K562 (cell line): ENCODE measurements at regions not wholly inside any gene's neighbourhood (a gene's known extent, or its start where the extent isn't known, plus 50 kb on each side); places are given as distances from the start of the nearest gene placed in this dataset.

Source experiments
- CAMTA2 ChIP-seq: fragments of 250-450 bp; sonication (Bioruptor Pico); conservative IDR thresholded peaks from 2 replicates; pipeline ENCODE4 v1.5.1; 2022
- CREB1 ChIP-seq, 2 experiments: sonication (generic) in 1 of 2; formaldehyde crosslinking in 1 of 2; IDR thresholded peaks; 2 replicates each; pipeline versions ENCODE4 v1.6.1 to v1.8.0; 2012 to 2022; ENCODE audit warnings: inconsistent platforms in 1 of 2, mild to moderate bottlenecking in 1 of 2, missing genetic modification reagents in 1 of 2, moderate library complexity in 1 of 2
- FOXK2 ChIP-seq, 2 experiments: fragments of 450-650 bp; IDR thresholded peaks in 1 of 2; conservative IDR thresholded peaks in 1 of 2; 2 replicates each; pipeline ENCODE4 v1.6.1; 2016; ENCODE audit warnings: low read depth in 2 of 2, mild to moderate bottlenecking in 1 of 2
- MXI1 ChIP-seq: IDR thresholded peaks from 2 replicates; pipeline ENCODE4 v1.6.1; 2011; ENCODE audit warnings: low read depth, mild to moderate bottlenecking, improper control_type of control experiment, low read length
- SIN3A ChIP-seq, 2 experiments: fragments of 150-350 bp in 1 of 2; IDR thresholded peaks; 2 replicates each; pipeline ENCODE4 v1.6.1; 2011 to 2016; ENCODE audit warnings: borderline replicate concordance in 2 of 2, low read depth in 2 of 2, low read length in 2 of 2, mild to moderate bottlenecking in 2 of 2, moderate library complexity in 2 of 2; ENCODE audit not compliant: control insufficient read depth in 1 of 2
- SMAD1 ChIP-seq: fragments of 150-350 bp; IDR thresholded peaks from 2 replicates; pipeline ENCODE4 v1.6.1; 2014; ENCODE audit warnings: low read length, low read depth; ENCODE audit not compliant: partially characterized antibody
- ZFP36 ChIP-seq: fragments of 150-350 bp; IDR thresholded peaks from 2 replicates; pipeline ENCODE4 v1.6.1; 2018; ENCODE audit warnings: low read length, low read depth; ENCODE audit not compliant: partially characterized antibody
- ZNF766 ChIP-seq: fragments of 200-800 bp; sonication (Bioruptor generic); conservative IDR thresholded peaks from 2 replicates; pipeline ENCODE4 v1.6.1; 2016; ENCODE audit warnings: missing genetic modification characterization, missing compliant biosample characterization
- TF ChIP-seq, protein P1 (sequence below), 2 experiments: fragments of 450-650 bp; formaldehyde crosslinking in 1 of 2; IDR thresholded peaks; 2 replicates each; pipeline versions ENCODE4 v1.4.0 to v1.6.1; 2014 to 2020; ENCODE audit warnings: mild to moderate bottlenecking in 2 of 2, borderline replicate concordance in 1 of 2, low read depth in 1 of 2

DNA sequence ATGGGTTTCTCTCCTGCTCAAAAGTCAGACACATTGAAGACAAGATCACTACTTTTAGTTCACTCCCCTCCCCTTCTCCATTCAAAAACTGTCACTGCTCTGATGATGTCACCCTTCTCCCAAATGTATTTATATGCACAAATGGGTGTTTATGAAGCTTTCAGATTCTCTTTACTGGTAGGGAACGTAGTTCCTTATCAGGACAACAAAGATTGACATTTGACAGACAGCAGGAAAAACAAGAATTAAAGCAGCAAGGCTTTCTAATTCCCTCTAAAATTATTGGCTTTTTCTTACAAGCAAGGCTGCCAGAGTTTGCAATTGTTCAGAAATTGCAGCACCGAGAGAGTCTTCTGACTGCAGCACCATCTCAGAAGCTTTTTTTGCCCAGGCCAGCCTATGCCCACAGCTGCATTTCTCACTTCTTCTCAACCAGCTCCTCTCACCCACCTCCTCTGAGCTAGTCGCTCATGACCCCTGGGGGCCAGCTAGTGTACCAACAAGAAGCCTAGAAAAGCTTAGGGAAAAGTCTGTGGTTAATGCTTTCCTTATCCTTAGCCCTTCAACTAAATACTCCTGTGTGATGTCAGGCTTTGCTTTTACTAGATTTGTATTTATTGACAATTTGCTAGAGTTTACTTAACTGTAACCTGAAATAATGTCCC is 265.1 kb downstream of the HTR7 start:
- TF ChIP-seq ZNF766 (CRISPR knock-in tag) (no peak), CAMTA2 (CRISPR knock-in tag) (no peak), MXI1 (no peak), FOXK2 (conservative IDR thresholded peaks at IDR 0.05 in 1 of 2, IDR thresholded peaks at IDR 0.05 in 1 of 2; ENCODE audit: low read depth in 2 of 2) (no peak), CREB1 (IDR thresholded peaks at IDR 0.05) (no peak), CREB1 (CRISPR knock-in tag; IDR thresholded peaks at IDR 0.05) (no peak), SMAD1 (no peak), SIN3A (IDR thresholded peaks at IDR 0.05; ENCODE audit: borderline replicate concordance in 2 of 2, control insufficient read depth in 1 of 2, low read depth in 2 of 2, low read length in 2 of 2) (no peak), ZFP36 (no peak)
- TF ChIP-seq, protein P1, sequence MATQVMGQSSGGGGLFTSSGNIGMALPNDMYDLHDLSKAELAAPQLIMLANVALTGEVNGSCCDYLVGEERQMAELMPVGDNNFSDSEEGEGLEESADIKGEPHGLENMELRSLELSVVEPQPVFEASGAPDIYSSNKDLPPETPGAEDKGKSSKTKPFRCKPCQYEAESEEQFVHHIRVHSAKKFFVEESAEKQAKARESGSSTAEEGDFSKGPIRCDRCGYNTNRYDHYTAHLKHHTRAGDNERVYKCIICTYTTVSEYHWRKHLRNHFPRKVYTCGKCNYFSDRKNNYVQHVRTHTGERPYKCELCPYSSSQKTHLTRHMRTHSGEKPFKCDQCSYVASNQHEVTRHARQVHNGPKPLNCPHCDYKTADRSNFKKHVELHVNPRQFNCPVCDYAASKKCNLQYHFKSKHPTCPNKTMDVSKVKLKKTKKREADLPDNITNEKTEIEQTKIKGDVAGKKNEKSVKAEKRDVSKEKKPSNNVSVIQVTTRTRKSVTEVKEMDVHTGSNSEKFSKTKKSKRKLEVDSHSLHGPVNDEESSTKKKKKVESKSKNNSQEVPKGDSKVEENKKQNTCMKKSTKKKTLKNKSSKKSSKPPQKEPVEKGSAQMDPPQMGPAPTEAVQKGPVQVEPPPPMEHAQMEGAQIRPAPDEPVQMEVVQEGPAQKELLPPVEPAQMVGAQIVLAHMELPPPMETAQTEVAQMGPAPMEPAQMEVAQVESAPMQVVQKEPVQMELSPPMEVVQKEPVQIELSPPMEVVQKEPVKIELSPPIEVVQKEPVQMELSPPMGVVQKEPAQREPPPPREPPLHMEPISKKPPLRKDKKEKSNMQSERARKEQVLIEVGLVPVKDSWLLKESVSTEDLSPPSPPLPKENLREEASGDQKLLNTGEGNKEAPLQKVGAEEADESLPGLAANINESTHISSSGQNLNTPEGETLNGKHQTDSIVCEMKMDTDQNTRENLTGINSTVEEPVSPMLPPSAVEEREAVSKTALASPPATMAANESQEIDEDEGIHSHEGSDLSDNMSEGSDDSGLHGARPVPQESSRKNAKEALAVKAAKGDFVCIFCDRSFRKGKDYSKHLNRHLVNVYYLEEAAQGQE (IDR thresholded peaks at IDR 0.05; ENCODE audit: borderline replicate concordance), result no peak
- TF ChIP-seq, protein P1 (CRISPR knock-in tag; IDR thresholded peaks at IDR 0.05; ENCODE audit: low read depth), result no peak
